Omental fat pad (tissue), 3 donors: ENCODE measurements at regions not wholly inside any gene's neighbourhood (a gene's known extent, or its start where the extent isn't known, plus 50 kb on each side); places are given as distances from the start of the nearest gene placed in this dataset.
A peak's percentile ranks its signal among the peaks of the same experiment; 100 is the strongest.

Experiments
- ATAC-seq: fragments of 150-250 bp; one replicate; pipeline ENCODE4 v1.9.1; 2016; ENCODE audit warnings: mild to moderate bottlenecking, moderate library complexity; ENCODE audit not compliant: low FRiP score
- DNase-seq: peaks from one replicate; pipeline ENCODE4 v3.0.0-alpha.2; 2019; ENCODE audit warnings: low spot score
- CTCF ChIP-seq, 3 donors: fragments of 450-650 bp; IDR thresholded peaks; one replicate each; pipeline ENCODE4 v1.5.1; 2016 to 2017; ENCODE audit warnings: antibody characterized with exemption in 3 of 3, mild to moderate bottlenecking in 3 of 3, moderate library complexity in 2 of 3

- no peak for DNase-seq
- ATAC-seq = no peak
- TF ChIP-seq CTCF (IDR thresholded peaks at IDR 0.05) = no peak
These were observed 155.5 kb upstream of the NAV2 start for GRCh38 chr11:19557185-19557584.

GRCh38 chr11:19555266-19555665 is 157.4 kb upstream of the NAV2 start:
- no peak for TF ChIP-seq CTCF (IDR thresholded peaks at IDR 0.05)
- DNase-seq (no peak), ATAC-seq (no peak)

DNA sequence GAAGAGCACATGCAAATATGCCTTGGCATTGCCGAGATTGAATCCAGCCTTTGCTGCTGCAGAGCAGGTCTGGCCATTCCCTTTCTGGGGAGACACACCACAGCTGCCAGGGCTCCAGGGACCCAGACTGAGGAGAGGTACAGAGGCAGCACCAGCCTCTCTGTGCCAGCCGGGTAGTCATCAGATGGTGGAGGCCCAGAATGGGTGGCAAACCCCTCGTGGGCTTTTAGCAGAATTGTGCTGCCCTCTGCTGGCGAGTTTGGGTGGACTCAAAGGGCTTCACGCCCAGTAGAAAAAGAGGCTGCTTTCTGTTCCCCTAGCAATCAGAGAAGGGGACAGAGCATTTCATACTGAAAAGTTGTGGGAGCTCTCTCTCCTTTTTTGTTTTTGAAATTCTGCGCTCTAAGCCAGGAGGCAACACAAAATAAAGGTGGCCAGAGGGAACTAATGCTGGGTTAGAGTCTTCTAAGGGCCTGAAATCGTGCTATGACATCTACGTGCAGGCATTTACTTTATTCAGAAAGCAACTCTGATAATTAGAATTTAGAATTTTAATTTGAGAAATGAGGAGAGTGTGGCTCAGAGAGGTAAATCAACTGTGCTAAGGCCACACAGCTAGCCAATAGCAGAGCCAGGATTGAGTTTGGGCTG is 158.8 kb upstream of the NAV2 start:
- peak; percentile 82 for ATAC-seq
- DNase-seq = peak; percentile 82

DNA sequence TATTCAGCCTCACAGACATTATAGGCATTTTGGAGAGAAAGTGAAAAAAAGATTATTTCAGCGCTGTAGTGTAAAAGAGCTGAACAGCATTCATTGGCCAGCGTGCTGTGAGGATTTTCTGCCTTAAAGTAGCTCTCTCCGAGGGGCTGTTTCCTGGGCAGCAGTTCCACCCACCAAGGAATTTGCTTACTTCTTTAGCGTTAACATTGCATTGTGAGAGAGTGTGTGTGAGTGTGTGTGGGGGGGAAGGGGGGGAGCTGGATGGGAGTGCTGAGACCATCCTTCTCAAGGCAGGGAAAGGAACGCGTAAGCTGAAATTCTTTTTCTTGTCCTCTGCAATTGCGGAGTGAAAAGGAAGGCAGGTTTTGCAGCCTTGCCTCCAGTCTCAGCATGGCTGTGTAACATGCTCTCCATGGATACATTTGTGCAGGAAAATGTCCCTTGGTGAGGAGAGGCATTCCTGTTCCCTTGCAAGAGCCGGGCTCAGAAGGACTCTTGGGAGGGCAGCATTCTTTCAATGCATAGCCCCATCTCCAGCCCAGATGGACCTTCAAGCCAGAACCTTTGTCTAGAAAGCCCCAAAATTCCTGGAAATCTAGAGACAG is 159.9 kb upstream of the NAV2 start:
- no peak for DNase-seq
- no peak for ATAC-seq
- TF ChIP-seq CTCF (IDR thresholded peaks at IDR 0.05) = no peak

More for the DNA sequence above, 158.8 kb upstream of the NAV2 start:
- peak in 1 of 3 donors; percentile 20 for TF ChIP-seq CTCF (IDR thresholded peaks at IDR 0.05)

DNA sequence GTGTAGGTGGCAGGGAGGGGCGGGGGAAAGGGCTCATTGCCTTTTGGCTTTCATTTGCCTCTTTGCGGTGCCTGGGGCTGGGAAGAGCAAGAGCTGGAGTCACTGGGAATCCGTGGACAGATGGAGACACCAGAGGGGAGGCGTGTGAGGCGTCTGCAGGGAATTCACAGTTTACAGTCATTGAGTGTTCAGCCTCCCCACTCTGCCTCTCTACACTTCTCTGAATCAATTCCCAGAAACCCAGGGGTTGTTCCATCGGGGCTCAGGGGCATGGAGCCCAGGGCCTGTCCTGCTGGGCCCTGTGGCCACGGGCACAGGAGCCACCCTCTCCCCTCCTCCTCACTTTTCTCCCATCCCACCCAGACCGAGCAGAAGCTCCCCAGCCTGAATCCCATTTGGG is 160.5 kb upstream of the NAV2 start:
- DNase-seq = no peak
- no peak for TF ChIP-seq CTCF (IDR thresholded peaks at IDR 0.05)
- ATAC-seq = no peak

DNA sequence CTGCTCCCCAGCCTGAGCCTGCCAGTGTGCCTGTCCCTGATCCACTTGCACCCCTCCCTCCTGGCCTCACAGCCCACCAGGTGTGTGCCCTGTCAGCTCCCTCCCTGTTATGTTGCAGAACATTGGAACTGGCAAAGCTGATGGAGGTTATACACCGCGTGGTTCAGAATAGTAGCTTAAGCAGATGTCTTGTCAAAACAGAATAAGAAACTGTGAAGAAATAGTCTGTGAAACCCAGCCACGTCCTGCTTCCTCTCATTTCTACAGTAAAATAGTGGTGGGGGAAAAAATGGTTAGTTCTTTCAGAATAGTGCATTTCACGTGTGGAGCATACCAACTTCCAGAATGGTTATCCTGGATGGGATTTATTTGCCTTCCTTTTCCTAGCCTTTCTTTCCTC is 161.2 kb upstream of the NAV2 start:
- no peak for TF ChIP-seq CTCF (IDR thresholded peaks at IDR 0.05)
- DNase-seq = no peak
- ATAC-seq = no peak

DNA sequence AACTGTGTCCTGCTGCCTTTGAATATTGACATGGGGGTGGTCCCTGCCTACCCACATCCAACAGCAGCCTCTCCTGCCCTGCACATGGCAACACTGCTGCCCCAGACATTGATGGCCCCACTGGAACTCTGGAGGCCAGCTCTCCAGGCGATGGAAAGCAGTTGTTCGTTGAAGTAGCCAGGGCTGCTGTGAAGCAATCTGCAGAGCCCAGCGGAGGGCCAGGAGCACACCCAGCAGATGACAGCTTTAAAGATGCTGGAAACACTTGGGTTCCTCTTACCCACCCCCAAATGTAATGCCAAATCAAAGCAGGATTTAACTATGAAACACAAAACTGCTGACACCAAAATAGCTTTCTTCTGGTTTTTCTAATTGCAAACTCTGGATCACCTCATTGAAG is 165.6 kb upstream of the NAV2 start:
- TF ChIP-seq CTCF (IDR thresholded peaks at IDR 0.05) = no peak
- DNase-seq (no peak), ATAC-seq (no peak)
